Left cardiac atrium (tissue), 4 donors: ENCODE measurements at regions not wholly inside any gene's neighbourhood (a gene's known extent, or its start where the extent isn't known, plus 50 kb on each side); places are given as distances from the start of the nearest gene placed in this dataset.

Experiments used
- ATAC-seq, 2 donors: fragments of 200-7000 bp; cut with Tn5 transposase; one replicate each; pipeline ENCODE4 v1.9.1; 2020; ENCODE audit warnings: mild to moderate bottlenecking in 2 of 2, moderate library complexity in 2 of 2
- DNase-seq: peaks from one replicate; pipeline ENCODE4 v3.0.0-alpha.2; 2020
- intact Hi-C, 2 donors: fragments of 100-400 bp; cut with DNase I; formaldehyde crosslinking; loops; one replicate each; pipeline versions ENCODE4 v1.14.1 to v1.15.1; 2022 to 2023
- donor health status: DM: no; HTN: yes; CAD: no.
- donor health status: DM: no; HTN: yes; CAD: no; lungs with severe emphysema.
- donor health status: DM: yes; HTN: yes; CAD: no.
- donor health status: Dilated cardiomyopathy.

DNA sequence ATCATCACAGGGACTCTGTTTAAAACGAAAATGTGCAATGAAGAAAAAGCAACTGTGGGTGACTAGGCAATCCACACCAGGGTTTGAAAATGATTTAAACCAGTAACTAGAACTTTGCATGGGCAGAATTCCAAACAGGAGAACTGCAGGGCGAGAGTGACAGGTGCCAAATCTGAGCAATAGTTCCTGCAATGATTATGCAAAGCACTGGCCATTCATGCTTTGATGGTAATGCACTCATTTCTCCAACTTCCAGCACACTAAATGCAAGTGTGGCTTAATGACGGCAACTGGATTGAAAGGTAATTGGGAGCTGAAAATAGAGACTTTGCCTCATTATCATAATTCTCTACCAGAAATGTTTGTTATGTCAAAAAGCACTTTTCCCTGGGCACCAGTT is 140.5 kb upstream of the TMCC3 start:
- ATAC-seq (no peak), DNase-seq (no peak)
- intact Hi-C loops: no loop called here

DNA sequence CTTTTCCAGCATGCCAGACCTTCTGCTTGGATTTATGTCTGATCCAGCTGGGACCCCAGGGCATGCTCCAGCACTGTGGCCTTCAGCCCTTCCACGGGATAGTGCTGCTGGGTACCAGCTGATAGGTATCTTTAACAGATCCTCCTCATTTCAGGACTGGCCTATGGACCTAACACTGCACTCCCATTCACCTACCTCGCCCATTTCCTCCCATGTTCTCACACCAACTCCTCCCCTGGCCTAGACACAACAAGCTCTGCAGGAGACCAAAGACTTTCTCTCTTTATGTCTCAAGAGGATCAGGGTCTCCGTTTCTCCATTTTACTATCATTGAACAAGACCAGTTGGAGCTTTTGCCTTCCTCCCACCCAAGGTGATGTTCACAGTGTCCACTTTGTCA is 140.0 kb upstream of the TMCC3 start:
- DNase-seq (no peak), ATAC-seq (no peak)
- intact Hi-C loops: no loop called here

DNA sequence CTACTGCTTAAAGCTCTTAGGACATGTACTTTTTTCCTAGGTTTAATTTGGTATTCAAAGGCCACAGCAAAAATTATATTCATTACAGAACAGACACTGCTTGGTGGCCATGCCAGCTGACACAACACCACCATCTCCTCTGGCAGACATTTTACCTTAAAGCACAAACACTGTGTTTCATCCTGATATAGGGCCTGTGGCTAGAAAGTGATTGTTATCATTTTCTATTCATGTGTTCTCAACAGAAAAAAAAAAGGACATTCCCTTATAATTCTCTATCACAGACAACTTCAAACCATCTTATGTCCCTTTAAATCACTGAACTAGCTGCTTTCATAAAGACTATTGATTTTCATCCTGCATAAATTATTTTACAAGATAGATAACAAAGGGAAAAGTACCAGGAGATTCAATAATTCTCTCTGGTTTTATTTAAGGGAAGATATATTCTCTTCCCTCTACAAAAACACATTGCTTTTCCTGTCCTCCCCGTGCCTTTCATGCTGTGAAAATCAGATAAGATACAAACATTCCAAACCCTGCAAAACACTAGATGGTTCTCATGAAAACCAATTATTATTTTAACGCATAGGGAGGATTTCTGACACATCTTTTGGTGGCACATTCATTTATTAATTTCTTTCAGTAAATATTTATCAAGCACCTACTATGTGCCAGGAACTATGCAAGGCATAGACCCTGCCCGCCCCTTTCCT is 139.3 kb upstream of the TMCC3 start:
- intact Hi-C loops: no loop called here
- DNase-seq (no peak), ATAC-seq (no peak)

DNA sequence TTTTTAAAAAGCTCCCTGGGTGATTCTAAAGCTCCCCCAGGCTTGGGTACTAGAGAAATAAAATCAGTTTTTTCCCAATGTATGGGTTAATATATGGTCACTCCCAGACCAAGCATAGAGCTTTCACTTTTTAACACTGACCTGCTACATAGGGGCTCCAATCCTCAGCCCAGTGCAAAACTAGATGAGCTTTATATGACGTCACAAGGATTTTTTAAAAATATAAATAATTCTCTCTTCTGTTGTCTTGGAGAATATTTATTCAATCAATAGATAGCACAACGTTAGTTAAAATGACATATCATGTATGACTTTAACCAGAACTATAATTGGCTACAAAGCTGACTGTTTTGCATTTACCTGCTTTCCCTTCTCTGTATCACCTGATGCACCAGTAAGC is 137.9 kb upstream of the TMCC3 start:
- no peak for DNase-seq
- intact Hi-C loops: no loop called here
- ATAC-seq: no peak

DNA sequence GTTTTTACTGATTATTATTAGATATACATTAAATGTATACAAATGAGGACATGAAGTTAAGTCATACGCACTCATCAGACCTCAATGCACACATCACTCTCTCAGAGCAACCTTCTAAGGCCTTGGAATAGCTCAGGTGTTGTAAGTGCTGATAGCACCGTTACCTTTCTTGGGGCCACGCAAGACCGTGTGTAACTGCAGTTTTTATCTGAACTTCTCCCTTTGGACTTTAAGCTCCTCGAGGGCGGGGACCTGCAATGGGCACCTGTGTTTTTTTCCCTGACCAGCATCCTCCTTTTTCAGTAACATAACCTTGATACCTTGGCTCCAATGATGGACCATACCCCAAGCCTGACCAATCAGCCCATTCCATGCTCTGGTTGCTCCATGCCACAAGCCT is 136.5 kb upstream of the TMCC3 start:
- ATAC-seq (no peak), DNase-seq (no peak)
- intact Hi-C loops: no loop called here

DNA sequence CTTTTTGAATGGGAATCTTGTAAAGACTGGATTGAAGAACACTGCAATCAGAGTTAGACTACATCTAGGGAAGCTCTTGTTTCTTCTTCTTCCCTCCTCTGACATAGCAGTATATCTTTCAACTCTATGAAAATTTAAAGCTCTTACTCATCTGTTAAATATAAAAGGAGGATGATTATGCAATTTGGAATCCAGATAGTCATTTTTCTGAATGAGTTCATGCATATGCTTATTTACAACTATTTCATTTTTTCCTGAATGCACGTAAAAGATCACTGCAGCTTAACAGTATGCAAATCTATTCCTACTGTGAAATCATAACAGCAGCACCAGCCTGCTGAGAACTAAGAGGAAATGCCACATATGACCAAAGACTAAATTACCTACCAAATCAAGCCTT is 133.5 kb upstream of the TMCC3 start:
- intact Hi-C loops: no loop called here
- peak in 1 of 2 donors; percentile 43 for ATAC-seq

DNA sequence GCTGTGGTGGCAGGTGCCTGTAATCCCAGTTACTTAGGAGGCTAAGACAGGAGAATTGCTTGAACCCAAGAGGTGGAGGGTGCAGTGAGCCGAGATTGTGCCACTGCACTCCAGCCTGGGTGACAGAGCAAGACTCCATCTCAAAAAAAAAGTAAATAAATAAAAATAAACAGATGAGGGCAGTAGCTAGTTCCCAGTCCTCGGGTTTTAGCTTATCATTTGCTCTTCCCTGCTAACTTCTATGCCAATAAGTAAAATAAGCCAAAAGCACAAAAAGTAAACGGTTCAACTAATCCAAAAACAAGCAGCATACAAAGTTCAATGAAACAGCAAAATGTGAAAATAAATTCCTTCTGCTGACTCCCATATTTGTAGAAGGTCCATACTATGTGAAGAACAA is 133.0 kb upstream of the TMCC3 start:
- no peak for ATAC-seq
- DNase-seq: no peak
- intact Hi-C loops: no loop called here

More for the DNA sequence above, 133.5 kb upstream of the TMCC3 start:
- DNase-seq: no peak

DNA sequence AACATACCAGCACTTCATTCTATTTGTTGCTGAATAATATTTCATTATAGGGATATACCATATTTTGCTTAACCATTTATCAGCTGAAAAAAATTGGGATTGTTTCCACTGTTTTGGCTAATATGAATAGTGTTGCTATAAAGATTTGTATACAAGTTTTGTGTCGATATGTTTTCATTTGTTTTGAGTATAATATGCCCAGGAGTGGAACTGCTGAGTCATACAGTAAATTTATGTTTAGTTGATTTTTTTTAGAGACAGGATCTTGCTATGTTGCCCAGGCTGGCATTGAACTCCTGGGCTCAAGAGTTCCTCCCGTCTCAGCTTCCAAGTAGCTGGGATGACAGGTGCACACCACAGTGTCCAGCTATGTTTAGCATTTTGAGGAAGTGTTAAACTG is 131.5 kb upstream of the TMCC3 start:
- ATAC-seq (no peak), DNase-seq (no peak)
- intact Hi-C loops: no loop called here

DNA sequence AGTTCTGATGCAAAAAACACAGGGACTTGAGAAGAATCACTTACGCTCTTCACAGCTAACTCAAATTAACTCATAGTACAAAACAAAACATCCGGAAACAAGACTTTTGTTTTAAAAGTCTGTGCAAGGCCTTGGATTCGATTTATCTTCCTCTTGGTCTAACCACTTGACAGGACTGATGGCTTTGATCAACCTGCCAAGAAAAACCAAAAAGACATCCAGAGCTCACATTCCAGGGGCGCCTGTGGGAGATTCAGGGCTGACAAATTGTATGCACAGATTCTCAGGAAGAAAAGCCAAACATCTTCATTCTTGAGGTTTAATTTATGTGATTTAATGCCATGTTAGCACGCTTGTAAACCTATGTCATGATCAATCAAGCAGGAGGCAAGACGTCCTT is 129.1 kb upstream of the TMCC3 start:
- no peak for ATAC-seq
- DNase-seq: no peak
- intact Hi-C loops: no loop called here

DNA sequence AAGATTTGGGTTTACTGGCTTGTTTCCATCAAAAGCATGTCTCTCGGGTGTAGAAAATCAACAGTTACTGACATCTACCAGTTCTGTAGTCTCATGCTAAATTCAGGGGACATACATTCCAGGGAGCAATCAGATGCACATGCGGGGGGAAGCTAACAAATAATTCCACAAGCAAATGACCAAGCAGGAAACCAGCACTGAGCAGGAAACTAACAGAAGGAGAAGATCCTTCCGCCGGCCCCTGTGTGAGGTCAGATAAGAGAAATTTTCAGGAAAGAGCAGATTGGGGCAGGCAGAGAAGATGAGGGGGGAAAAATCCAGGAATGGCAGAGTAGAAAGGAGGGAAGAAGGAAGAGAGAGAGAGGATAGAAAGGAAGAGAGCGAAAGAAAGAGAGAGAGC is 127.6 kb upstream of the TMCC3 start:
- DNase-seq (no peak), ATAC-seq (no peak)
- intact Hi-C loops: no loop called here

DNA sequence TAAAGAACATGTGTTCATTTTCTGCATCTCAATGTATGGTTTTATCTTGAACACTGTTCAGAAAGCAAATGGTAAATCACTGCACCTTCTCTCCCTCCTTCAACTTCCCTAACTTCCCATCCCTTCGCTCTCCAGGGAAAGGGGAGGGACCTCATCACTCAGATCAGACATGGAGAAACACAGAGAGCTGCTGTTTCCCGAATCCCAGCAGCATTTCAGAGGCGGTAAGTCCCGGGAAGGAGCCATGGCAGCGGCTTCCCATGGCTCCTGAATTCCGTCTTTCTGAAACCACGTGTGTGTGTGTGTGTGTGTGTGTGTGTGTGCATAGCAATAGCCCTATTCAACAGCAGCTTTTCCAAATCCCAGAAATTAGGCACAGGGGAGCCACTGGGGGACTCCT is 125.4 kb upstream of the TMCC3 start:
- ATAC-seq: no peak
- no peak for DNase-seq
- intact Hi-C loops: no loop called here

DNA sequence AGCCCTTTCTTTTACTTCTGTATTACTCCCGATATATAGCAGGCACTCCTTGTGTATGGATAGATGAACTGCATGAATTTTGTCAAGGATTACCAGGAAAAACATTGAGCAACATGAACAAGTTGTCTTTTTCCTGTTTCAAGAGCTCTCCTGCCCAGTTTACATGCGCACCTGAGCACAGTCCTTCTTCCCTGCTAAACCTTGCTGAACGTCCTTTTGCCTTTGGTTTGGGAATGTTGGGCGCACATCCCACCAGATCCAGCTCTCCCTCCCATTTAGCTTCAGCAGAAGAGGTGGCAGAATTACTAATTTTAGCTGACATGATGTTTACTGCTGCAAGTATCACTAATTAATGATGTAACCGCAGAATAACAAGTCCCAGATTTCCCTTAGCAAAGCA is 121.4 kb upstream of the TMCC3 start:
- DNase-seq (no peak), ATAC-seq (no peak)
- intact Hi-C loops: no loop called here

DNA sequence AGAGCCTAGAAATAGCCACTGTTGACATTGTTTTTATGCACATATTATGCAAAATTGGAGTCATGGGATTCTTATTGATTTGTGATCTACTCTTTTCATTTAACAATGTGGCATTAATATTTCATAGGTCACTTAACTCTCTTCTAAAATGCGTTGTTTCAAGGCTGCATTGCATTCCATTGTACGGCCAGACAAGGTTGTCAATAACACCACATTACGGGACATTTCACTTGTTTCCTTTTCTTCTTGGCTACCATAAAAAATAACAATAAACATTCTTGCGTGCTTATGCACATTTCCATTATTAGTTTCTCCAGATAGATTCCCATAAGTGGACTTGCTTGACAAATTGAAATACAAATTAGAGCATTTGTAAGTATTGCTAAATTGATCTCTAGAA is 120.8 kb upstream of the TMCC3 start:
- DNase-seq (no peak), ATAC-seq (no peak)
- intact Hi-C loops: no loop called here

DNA sequence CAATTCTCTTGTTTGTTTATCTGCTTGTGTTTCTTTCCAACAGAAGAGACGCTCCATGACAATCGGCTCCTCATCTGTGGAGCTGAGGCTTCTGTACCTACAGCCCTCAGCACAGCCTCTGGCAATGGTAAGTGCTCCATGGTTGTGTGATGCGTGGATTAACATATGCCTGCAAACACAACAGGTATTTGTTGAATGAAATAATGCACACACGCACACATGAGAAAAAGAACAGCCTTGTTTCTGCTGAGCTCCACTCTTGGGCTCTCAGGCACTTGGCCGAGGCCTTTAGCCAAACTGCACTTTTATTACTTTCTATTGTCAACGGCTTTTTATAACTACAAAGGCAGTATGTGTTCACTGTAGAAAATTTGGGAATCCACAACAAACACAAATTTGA is 120.4 kb upstream of the TMCC3 start:
- DNase-seq (no peak), ATAC-seq (no peak)
- intact Hi-C loops: no loop called here

DNA sequence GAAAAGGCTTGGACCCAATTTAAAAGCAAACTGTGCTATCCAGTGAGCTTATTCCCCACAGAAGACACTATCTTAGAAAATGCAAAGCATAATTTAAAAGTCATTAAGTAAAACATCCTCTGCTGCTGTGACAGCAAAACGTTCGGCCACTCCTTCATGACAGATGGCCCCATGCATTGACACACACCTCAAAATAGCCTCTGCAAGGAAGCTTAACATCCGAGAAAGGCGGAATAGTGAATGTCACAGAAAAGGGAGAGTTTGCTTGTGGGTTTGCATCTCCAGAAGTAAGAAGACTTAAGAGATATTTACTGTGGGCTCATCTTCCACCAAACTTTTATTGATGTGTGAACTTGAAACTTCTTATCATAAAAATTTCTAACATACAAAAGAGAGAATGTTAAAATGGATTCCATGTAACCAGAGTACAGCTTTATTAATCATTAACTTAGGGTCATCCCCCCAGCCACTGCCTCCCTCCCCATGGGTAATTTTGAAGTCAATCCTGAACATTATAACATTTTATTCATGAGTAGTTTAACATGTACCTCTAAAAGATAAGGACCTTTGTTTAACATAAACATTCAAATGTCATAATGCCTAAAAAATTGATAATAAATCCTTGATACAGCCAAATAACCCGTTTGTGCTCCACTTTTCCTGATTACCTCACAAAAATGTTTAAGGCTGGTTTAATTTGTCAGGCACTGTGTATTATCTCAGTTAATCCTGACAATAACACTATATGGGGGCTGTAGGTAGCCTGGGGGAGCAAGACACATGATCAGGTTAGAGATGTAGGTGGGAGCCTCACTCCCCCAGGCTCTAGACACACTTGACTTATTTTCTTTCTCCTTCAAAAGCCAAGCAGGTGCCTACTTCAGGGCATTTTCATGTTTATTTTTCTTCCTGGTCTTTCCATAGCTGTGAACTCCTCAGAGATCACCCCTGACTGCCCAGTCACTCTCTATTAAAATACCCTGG is 119.7 kb upstream of the TMCC3 start:
- DNase-seq: no peak
- ATAC-seq: no peak
- intact Hi-C loops: no loop called here

DNA sequence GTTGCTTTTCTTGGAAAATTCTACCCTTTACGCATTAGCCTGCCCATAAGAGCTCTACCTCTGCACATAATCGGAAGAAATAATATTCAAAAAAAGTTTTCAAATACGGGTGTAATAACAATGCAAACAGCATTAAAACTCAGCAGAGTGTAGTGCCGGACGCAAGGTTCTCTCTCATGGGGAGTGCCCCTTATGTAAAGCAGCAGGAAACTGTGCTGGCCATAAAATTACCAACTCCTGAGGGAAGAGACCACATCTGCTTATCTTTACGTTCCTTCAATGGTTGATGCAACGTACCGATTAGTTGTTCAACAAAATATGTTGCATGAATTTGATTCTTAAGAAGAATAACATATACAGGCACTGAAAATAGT is 118.7 kb upstream of the TMCC3 start:
- intact Hi-C loops: no loop called here
- peak in 1 of 2 donors; percentile 17 for ATAC-seq

DNA sequence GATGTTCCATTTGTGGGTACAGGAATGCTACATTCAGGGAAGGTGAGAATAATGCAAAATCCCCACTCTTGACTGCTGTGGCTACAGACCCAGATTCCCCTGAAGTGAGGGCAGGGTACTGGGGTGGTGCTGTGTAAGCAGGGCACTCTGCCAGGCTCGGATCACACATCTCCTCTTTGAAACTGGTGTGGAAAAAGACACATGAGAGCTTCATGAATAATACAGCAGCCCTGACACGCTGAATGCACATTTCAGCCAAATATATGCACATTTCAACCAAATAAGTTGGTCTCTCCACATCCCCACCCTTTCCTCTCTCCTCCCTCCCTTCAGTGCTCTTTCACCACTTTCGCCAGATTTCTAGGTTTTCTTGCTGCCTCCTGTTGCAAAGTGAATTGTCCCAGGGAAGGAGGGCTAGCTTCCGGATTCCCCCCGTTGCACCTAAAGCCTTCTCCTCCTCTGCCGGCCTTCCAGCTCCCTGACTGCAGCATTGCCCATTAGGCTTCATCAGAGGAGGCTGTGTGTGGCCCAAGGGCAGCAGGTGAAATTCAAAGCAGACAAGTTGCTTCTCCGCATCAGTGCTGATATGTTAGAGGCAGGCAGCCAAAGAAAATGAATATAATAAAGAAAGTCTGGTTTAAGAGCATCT is 118.2 kb upstream of the TMCC3 start:
- intact Hi-C loops: no loop called here
- no peak for DNase-seq
- peak in 1 of 2 donors; percentile 49 for ATAC-seq

More for the DNA sequence above, 118.7 kb upstream of the TMCC3 start:
- no peak for DNase-seq

DNA sequence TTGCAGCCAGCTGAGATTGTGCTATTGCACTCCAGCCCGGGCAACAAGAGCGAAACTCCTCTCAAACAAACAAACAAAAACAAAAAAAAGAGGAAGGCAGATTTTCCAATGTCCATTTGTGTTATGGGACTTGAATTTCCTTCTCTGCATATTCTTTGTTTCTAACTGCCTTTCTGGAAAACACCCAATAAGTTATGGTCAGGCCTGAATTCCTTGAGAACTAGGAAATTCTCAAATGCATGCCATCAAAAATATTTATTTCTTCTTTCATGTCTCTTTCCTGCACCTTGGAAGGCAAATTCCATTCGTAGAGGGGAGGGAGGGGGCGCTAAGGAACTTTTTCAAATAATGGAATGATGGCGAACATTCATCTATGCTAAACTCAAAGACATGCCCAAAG is 117.6 kb upstream of the TMCC3 start:
- ATAC-seq: no peak
- intact Hi-C loops: no loop called here
- DNase-seq: no peak

DNA sequence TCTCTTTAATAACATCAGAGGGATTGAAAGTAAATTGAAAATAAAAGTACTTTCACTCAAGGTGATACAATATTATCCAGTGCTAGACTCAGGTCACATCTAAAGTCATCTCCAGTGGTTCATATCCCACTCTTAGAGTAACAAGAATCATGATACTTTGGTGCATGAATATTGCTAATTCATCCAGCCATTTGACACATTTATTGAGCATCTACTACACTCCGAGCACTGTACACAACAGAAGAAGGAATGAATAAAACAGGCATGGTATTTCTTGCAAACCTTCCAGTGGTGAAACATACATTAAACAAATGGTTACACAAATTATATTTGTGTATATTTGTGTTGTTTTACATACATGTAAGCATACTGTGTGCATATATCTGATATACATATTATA is 116.0 kb upstream of the TMCC3 start:
- intact Hi-C loops: no loop called here
- ATAC-seq (no peak), DNase-seq (no peak)

DNA sequence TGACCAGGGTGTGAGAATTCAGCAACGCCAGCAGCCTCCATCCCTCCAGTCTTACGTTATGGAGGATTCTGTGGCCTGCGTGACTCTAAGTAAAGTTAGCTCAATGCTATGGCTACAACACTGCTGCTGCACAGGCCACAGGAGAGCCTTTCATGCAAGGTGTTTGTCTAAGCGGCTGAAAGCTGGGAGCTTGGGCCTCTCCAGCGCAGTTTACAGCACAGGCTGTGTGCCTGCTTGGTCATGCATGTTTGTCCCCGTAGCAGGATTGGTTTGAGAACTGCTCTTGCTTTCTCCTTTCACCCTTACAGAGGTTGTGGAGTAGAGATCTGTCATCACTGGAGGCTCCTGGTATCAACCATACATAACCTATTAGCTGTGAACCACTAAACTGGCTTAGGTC is 113.1 kb upstream of the TMCC3 start:
- DNase-seq: no peak
- no peak for ATAC-seq
- intact Hi-C loops: loop anchor here in 1 of 2 donors (5.0 kb wide), 1 partner anchor 216 kb away; no protein-coding TSS in a partner anchor
